Esophagus squamous epithelium (tissue), 4 donors: ENCODE measurements at regions not wholly inside any gene's neighbourhood (a gene's known extent, or its start where the extent isn't known, plus 50 kb on each side); places are given as distances from the start of the nearest gene placed in this dataset.

ENCODE experiments used
- POLR2A ChIP-seq, 4 donors: fragments of 450-650 bp; IDR thresholded peaks; one replicate each; pipeline ENCODE4 v1.6.1; 2017; ENCODE audit warnings: antibody characterized with exemption in 4 of 4, mild to moderate bottlenecking in 4 of 4, moderate library complexity in 3 of 4
- TF ChIP-seq, protein P1 (sequence below), 6 experiments: fragments of 450-650 bp in 4 of 6; fragments of 200-600 bp in 2 of 6; sonication (generic) in 2 of 6; IDR thresholded peaks; one replicate each; pipeline ENCODE4 v1.5.1; 2016 to 2019; ENCODE audit warnings: antibody characterized with exemption in 6 of 6, mild to moderate bottlenecking in 4 of 6, moderate library complexity in 4 of 6

DNA sequence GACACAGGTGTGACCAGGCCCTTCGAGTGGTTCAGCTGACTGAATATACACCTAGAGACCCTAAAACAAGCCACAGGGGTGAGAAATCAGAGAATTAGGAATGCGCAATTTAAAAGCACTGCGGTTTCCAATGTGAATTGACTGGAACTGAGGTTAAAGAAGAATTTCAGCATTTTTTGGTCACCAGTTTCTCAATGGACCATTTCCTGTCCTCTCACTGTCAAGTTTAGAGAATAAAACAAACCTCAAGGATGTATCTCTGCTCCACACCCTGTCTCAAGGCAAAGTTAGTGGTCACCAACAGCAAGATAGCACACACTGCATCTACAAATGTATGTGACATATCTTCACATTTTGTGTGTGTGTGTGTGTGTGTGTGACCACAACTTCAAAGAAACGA is 143.8 kb upstream of the MAP3K1 start:
- no peak for TF ChIP-seq POLR2A (IDR thresholded peaks at IDR 0.05)
- TF ChIP-seq, protein P1, sequence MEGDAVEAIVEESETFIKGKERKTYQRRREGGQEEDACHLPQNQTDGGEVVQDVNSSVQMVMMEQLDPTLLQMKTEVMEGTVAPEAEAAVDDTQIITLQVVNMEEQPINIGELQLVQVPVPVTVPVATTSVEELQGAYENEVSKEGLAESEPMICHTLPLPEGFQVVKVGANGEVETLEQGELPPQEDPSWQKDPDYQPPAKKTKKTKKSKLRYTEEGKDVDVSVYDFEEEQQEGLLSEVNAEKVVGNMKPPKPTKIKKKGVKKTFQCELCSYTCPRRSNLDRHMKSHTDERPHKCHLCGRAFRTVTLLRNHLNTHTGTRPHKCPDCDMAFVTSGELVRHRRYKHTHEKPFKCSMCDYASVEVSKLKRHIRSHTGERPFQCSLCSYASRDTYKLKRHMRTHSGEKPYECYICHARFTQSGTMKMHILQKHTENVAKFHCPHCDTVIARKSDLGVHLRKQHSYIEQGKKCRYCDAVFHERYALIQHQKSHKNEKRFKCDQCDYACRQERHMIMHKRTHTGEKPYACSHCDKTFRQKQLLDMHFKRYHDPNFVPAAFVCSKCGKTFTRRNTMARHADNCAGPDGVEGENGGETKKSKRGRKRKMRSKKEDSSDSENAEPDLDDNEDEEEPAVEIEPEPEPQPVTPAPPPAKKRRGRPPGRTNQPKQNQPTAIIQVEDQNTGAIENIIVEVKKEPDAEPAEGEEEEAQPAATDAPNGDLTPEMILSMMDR (IDR thresholded peaks at IDR 0.05) = no peak
